OCI-LY1 (cell line): ENCODE measurements at regions not wholly inside any gene's neighbourhood (a gene's known extent, or its start where the extent isn't known, plus 50 kb on each side); places are given as distances from the start of the nearest gene placed in this dataset.

Experiments
- CTCF ChIP-seq: fragments of 200-600 bp; sonication (generic), shearing (Covaris generic); IDR thresholded peaks from 2 replicates; pipeline ENCODE4 v1.5.1; 2017; ENCODE audit warnings: mild to moderate bottlenecking, antibody characterized with exemption, low read length, moderate library complexity, mixed read lengths
- EZH2 ChIP-seq: fragments of 200-600 bp; sonication (generic), shearing (Covaris generic); IDR thresholded peaks from 2 replicates; pipeline ENCODE4 v1.8.0; 2017; ENCODE audit warnings: borderline replicate concordance, mixed run types, mild to moderate bottlenecking, antibody characterized with exemption, low read length, moderate library complexity, mixed read lengths

- TF ChIP-seq CTCF (no peak), EZH2 (no peak)
Measured at GRCh38 chr4:25538430-25538829, 117.2 kb upstream of the SLC34A2 start.
